Liver (tissue), 3 donors: ENCODE measurements at regions not wholly inside any gene's neighbourhood (a gene's known extent, or its start where the extent isn't known, plus 50 kb on each side); places are given as distances from the start of the nearest gene placed in this dataset.

Source experiments
- EGR1 ChIP-seq, 2 donors: IDR thresholded peaks; 2 replicates each; pipeline ENCODE4 v1.6.1; 2016 to 2018; ENCODE audit warnings: antibody characterized with exemption in 2 of 2, low read depth in 2 of 2
- JUND ChIP-seq, 2 donors: IDR thresholded peaks; 2 replicates each; pipeline ENCODE4 v1.6.1; 2016; ENCODE audit warnings: antibody characterized with exemption in 2 of 2
- RAD21 ChIP-seq, 2 donors: IDR thresholded peaks; 2 replicates each; pipeline ENCODE4 v1.6.1; 2016; ENCODE audit warnings: antibody characterized with exemption in 2 of 2, mild to moderate bottlenecking in 2 of 2
- TAF1 ChIP-seq: conservative IDR thresholded peaks from 2 replicates; pipeline ENCODE4 v1.6.1; 2016; ENCODE audit warnings: antibody characterized with exemption, mild to moderate bottlenecking
- YY1 ChIP-seq: IDR thresholded peaks from 2 replicates; pipeline ENCODE4 v1.6.1; 2016; ENCODE audit warnings: antibody characterized with exemption, mild to moderate bottlenecking
- TF ChIP-seq, protein P1 (sequence below): fragments of 150-350 bp; IDR thresholded peaks from 2 replicates; pipeline ENCODE4 v1.5.1; 2017; ENCODE audit warnings: improper control_type of control experiment, low read depth, low read length; ENCODE audit not compliant: missing input control
- TF ChIP-seq, protein P2 (sequence below): IDR thresholded peaks from 2 replicates; pipeline ENCODE4 v1.6.1; 2016; ENCODE audit warnings: antibody characterized with exemption
- TF ChIP-seq, protein P3 (sequence below): IDR thresholded peaks from 2 replicates; pipeline ENCODE4 v1.6.1; 2016; ENCODE audit warnings: antibody characterized with exemption, mild to moderate bottlenecking
- TF ChIP-seq, protein P4 (sequence below): IDR thresholded peaks from 2 replicates; pipeline ENCODE4 v1.6.1; 2016; ENCODE audit warnings: antibody characterized with exemption
- TF ChIP-seq, protein P5 (sequence below): IDR thresholded peaks from 2 replicates; pipeline ENCODE4 v1.6.1; 2016; ENCODE audit warnings: antibody characterized with exemption
- donor health status: healthy.
- donor health status: healthy.

DNA sequence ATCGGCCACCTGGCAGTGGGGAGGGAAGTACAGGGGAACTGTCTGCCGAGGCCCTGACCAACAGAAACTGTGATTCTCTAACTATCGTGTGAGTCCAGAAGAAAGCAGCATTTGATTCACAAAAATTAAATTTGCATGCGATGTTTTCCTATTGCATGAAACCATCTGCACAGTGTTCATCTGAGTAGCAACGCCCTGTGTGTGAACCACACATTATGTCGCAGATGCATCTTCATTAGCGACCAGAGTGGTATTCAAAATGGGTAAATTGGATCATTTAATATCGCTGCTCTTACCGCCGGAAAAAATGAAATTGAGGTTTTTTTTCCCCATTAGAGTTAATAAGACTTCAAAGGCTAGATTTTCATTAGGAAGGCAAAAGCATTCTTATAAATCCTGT is 260.6 kb downstream of the ABCC12 start:
- TF ChIP-seq, protein P1, sequence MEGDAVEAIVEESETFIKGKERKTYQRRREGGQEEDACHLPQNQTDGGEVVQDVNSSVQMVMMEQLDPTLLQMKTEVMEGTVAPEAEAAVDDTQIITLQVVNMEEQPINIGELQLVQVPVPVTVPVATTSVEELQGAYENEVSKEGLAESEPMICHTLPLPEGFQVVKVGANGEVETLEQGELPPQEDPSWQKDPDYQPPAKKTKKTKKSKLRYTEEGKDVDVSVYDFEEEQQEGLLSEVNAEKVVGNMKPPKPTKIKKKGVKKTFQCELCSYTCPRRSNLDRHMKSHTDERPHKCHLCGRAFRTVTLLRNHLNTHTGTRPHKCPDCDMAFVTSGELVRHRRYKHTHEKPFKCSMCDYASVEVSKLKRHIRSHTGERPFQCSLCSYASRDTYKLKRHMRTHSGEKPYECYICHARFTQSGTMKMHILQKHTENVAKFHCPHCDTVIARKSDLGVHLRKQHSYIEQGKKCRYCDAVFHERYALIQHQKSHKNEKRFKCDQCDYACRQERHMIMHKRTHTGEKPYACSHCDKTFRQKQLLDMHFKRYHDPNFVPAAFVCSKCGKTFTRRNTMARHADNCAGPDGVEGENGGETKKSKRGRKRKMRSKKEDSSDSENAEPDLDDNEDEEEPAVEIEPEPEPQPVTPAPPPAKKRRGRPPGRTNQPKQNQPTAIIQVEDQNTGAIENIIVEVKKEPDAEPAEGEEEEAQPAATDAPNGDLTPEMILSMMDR: no peak
- TF ChIP-seq, protein P2, sequence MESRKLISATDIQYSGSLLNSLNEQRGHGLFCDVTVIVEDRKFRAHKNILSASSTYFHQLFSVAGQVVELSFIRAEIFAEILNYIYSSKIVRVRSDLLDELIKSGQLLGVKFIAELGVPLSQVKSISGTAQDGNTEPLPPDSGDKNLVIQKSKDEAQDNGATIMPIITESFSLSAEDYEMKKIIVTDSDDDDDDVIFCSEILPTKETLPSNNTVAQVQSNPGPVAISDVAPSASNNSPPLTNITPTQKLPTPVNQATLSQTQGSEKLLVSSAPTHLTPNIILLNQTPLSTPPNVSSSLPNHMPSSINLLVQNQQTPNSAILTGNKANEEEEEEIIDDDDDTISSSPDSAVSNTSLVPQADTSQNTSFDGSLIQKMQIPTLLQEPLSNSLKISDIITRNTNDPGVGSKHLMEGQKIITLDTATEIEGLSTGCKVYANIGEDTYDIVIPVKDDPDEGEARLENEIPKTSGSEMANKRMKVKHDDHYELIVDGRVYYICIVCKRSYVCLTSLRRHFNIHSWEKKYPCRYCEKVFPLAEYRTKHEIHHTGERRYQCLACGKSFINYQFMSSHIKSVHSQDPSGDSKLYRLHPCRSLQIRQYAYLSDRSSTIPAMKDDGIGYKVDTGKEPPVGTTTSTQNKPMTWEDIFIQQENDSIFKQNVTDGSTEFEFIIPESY: no peak
- TF ChIP-seq, protein P3, sequence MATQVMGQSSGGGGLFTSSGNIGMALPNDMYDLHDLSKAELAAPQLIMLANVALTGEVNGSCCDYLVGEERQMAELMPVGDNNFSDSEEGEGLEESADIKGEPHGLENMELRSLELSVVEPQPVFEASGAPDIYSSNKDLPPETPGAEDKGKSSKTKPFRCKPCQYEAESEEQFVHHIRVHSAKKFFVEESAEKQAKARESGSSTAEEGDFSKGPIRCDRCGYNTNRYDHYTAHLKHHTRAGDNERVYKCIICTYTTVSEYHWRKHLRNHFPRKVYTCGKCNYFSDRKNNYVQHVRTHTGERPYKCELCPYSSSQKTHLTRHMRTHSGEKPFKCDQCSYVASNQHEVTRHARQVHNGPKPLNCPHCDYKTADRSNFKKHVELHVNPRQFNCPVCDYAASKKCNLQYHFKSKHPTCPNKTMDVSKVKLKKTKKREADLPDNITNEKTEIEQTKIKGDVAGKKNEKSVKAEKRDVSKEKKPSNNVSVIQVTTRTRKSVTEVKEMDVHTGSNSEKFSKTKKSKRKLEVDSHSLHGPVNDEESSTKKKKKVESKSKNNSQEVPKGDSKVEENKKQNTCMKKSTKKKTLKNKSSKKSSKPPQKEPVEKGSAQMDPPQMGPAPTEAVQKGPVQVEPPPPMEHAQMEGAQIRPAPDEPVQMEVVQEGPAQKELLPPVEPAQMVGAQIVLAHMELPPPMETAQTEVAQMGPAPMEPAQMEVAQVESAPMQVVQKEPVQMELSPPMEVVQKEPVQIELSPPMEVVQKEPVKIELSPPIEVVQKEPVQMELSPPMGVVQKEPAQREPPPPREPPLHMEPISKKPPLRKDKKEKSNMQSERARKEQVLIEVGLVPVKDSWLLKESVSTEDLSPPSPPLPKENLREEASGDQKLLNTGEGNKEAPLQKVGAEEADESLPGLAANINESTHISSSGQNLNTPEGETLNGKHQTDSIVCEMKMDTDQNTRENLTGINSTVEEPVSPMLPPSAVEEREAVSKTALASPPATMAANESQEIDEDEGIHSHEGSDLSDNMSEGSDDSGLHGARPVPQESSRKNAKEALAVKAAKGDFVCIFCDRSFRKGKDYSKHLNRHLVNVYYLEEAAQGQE: no peak
- TF ChIP-seq, protein P4, sequence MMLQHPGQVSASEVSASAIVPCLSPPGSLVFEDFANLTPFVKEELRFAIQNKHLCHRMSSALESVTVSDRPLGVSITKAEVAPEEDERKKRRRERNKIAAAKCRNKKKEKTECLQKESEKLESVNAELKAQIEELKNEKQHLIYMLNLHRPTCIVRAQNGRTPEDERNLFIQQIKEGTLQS: no peak
- TF ChIP-seq JUND (IDR thresholded peaks at IDR 0.05) (no peak), YY1 (no peak), EGR1 (IDR thresholded peaks at IDR 0.05; ENCODE audit: low read depth in 2 of 2) (no peak), TAF1 (no peak), RAD21 (IDR thresholded peaks at IDR 0.05) (no peak)
- TF ChIP-seq, protein P5, sequence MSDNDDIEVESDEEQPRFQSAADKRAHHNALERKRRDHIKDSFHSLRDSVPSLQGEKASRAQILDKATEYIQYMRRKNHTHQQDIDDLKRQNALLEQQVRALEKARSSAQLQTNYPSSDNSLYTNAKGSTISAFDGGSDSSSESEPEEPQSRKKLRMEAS: no peak
